ENCODE measurements at regions not wholly inside any gene's neighbourhood (a gene's known extent, or its start where the extent isn't known, plus 50 kb on each side); places are given as distances from the start of the nearest gene placed in this dataset.

DNA sequence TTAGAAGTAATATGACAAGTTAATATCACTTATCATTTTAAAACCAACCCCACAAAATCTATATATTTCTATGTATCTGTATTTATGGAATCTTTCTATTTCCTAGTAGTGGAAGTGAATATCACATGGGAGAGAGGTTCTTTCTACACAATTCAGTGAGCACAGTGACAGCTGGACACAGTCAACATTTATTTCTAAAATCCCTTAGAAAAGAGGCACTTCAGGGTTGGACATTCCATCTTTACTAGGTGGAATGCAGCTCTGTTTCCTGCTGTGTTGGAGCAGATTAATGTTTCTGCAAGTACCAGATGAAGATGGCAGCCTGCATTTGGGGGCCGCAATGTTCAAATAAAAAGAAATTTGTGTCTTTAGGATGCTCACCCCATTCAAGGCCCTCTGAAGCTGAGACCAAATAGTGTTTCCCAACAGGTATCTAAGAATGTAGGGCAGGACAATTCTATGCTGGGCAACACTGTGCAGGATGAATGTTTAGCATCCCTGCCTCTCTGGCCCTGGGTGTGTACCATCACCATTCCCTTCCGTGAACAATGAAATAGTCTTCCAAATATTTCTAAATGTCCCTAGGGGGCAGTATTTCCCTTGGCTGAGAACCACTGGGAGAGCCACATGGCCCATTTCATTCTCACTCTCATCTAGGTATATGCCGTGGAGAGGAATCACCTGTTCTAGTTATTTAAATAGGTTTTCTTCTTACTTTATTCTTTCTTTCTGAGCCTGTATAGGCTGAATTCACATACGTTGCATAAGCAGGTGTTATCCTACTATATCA lies 394.8 kb downstream of the PRDM2 start:
- TF ChIP-seq CTCF (IDR thresholded peaks at IDR 0.05; ENCODE audit: extremely low read depth in 1 of 2, insufficient read depth in 1 of 2, low read depth in 1 of 2, low read length in 2 of 2), result no peak
- no peak for TF ChIP-seq FOS (IDR thresholded peaks at IDR 0.05; ENCODE audit: borderline replicate concordance, insufficient read depth, low read length)
- TF ChIP-seq EZH2 (IDR thresholded peaks at IDR 0.05; ENCODE audit: borderline replicate concordance, low read depth, low read length, severe bottlenecking), result no peak
- TF ChIP-seq GATA2 (IDR thresholded peaks at IDR 0.05; ENCODE audit: insufficient read depth, insufficient read length, low read depth, low read length), result no peak
